DMS 273 (cell line): ENCODE measurements at regions not wholly inside any gene's neighbourhood (a gene's known extent, or its start where the extent isn't known, plus 50 kb on each side); places are given as distances from the start of the nearest gene placed in this dataset.
"Not testable (repeated sequence)": the region's sequence is repeated elsewhere in the genome, so short reads cannot be mapped to it uniquely, and the experiment has no call there.

Experiments
- DNase-seq: peaks from one replicate; lab custom pipeline; 2025; ENCODE audit not compliant: unreplicated experiment; lab: John Stamatoyannopoulos, UW

DNA sequence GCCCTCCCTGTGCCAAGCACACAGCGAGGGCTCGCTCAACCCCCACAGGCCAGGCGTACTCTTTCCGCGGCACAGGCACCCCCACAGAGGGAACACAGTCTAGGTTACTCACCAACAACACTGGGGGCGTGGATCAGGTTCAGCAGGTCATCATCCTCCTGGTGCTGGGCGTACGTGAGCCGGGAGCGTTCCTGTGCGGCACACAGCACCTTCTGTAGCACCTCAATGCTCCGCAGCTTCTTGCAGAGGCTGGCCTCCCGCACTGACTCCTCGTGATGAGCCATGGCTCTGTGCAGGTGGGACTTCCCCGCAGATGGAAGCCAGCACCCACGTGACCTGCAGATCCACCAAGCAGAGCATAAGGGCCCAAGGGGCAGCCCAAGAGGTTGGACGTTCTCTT, 296.8 kb downstream of the GOLGA6L6 start:
- not testable (repeated sequence) for DNase-seq

DNA sequence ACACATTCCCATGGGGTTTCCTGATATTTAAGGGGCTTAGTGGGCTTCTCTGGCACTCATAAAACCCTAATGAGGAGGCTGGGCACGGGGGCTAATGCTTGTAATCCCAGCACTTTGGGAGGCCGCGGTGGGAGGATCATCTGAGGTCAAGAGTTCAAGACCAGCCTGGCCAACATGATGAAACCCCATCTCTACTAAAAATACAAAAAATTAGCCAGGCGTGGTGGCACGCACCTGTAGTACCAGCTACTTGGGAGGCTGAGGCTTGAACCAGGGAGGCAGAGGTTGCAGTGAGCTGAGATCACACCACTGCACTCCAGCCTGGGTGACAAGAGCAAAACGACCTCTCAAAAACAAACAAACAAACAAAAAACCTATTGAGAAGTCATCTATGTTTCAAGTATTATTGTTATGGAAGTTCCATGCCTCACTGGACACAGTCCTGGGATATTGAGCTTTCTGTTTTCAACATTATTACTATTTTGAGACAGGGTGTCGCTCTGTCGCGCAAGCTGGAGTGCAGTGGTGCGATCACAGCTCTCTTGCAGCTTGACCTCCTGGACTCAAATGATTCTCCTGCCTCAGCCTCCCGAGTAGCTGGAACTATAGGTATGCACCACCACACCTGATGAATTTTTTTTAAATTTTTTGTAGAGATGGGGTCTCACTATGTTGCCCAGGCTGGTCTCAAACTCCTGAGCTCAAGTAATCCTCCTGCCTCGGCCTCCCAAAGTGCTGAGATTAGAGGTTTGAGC, 297.9 kb downstream of the GOLGA6L6 start:
- not testable (repeated sequence) for DNase-seq

DNA sequence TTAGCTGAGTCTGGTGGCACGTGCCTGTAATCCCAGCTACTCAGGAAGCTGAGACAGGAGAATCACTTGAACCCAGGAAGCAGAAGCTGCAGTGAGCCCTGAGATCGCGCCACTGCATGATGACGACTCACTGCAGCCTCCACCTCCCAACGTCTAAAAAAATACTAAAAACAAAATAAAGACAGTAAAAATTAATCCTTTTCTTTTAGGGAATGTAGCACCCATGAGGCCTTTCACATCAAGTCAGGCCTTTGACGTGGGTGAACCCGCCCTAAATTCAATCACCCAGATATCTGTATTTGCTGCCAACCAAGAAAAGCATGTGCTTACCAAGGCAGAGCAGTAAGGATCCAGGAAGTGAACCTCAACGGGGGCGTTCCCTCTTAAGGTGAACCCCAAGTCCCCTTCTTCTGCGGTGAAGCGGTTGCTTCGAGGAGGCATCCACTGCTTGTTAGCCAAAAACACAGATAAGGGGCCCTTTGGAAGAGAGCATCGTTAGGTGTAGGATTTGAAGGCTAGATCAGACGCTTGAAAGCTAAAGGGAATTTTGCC, 301.2 kb downstream of the GOLGA6L6 start:
- not testable (repeated sequence) for DNase-seq

DNA sequence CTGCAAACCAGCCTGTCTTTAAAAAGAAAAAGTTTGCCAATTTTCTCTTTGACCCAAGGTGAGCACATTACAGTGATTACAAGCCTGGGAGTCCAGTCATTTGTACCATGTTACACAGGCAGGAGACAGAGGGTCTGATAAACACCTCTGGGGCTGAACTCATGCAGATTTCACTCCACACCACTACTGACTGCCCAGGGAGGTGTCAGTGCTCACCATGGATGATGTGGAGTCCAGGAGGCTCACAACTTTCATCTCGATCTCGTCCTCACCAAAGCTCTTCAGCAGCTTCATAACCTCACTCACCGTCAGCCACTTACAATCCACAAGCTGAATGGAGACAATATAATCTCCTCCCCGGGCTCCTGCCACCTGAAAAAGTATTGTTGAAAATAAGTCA, 302.4 kb downstream of the GOLGA6L6 start:
- DNase-seq, result not testable (repeated sequence)

DNA sequence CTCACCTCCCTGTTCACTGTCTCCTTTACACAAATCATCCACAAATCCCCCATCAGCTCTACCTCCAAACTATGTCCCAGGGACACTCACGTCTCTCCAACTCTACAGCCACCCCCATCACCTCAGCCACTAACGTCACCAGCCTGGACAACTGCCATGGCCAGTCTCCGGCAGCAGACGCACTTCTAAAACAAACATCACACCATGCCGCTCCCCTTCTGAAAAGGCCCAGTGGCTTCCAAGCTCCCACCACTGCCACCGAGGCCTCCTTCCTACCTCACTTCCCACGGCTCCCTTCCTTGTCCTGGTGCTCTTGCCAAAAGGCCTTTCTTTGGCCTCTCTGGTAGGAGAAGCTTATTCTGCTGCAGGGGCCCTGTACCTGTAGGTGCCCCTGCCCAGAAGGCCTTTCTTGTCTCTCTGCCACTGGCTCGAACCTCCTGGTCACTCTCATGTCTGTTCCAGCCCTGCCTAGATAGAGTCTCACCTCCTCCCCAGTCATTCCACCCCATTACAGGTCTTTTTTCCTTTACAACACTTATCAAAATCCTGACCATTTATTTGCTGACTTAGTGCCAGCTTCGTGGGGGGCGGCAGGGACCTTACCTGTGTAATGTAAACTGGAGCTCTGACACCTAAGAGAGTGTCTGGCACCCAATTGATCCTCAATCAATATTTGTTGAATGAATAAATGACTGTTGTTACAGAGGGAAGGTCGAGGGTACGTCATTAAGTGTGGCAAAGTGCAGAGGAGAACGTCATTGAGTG, 304.2 kb downstream of the GOLGA6L6 start:
- not testable (repeated sequence) for DNase-seq

DNA sequence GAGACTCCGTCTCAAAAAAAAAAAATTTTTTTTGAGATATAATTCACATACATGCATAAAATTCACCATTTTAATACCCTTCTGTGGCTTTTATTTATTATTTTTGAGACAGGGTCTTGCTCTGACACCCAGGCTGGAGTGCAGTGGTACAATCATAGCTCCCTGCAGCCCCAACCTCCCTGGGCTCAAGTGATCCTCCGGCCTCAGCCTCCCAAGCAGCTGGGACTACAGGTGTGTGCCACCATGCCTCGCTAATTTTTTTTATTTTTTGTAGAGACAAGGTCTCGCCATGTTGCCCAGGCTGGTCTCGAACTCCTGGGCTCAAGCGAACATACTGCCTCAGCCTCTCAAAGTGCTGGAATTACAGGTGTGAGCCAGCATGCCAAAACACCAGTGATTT, 305.9 kb downstream of the GOLGA6L6 start:
- not testable (repeated sequence) for DNase-seq

DNA sequence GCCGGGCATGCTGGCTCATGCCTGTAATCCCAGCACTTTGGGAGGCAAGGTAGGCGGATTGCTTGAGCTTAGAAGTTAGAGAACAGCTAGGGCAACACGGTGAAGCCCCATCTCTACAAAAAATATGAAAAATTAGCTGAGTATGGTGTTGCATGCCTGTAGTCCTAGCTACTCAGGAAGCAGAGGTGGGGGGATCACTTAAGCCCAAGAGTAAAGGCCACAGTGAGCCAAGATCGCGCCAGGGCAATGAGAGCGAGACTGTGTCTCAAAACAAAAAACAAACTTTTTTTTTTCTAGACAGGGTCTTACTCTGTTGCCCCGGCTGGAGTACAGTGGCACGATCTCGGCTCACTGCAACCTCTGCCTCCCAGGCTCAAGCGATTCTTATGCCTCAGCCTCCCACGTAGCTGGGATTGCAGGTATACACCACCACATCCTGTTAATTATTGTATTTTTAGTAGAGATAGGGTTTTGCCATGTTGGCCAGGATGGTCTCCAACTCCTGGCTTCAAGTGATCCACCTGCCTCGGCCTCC, 307.5 kb downstream of the GOLGA6L6 start:
- not testable (repeated sequence) for DNase-seq

DNA sequence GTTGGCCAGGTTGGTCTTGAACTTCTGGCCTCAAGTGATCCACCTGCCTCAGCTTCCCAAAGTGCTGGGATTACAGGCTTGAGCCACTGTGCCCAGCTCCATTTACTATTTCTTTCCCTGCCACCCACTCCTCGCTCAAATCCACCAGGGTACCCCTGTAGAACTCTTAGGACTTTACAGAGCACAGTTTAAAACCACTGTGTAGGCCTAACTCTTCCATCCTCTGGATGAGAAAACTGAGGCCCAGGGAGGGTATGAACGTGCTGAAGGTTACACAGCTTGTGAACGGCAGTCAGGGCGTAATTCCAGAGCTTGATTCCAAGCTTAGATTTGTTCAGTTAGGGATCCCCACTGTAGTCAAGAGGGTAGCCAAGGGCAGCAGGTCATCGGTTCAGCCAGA, 309.1 kb downstream of the GOLGA6L6 start:
- not testable (repeated sequence) for DNase-seq

DNA sequence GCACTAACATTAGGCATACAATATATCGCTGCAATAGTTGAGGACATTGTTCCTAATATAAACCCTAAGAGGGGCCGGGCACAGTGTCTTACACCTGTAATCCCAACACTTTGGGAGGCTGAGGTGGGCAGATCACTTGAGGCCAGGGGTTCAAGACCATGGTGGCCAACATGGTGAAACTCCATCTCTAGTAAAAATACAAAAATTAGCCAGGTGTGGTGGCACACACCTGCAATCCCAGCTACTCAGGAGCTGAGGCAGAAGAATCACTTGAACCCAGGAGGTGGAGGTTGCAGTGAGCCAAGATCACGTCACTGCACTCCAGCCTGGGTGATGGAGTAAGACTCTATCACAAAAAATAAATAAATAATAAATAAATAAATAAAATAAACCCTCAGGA, 310.9 kb downstream of the GOLGA6L6 start:
- not testable (repeated sequence) for DNase-seq

DNA sequence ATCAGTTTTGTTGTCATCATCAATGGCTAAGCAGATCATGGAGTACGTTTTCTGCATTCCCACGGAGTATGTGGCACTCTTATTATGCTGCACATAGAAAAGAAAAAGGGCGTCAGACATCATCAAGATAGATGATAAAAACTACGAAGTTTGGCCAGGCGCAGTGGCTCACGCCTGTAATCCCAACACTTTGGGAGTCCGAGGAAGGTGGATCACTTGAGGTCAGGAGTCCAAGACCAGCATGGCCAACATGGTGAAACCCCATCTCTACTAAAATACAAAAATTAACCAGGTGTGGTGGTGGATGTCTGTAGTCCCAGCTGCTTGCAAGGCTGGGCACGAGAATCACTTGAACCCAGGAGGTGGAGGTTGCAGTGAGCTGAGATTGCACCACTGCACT, 312.8 kb downstream of the GOLGA6L6 start:
- DNase-seq, result not testable (repeated sequence)

DNA sequence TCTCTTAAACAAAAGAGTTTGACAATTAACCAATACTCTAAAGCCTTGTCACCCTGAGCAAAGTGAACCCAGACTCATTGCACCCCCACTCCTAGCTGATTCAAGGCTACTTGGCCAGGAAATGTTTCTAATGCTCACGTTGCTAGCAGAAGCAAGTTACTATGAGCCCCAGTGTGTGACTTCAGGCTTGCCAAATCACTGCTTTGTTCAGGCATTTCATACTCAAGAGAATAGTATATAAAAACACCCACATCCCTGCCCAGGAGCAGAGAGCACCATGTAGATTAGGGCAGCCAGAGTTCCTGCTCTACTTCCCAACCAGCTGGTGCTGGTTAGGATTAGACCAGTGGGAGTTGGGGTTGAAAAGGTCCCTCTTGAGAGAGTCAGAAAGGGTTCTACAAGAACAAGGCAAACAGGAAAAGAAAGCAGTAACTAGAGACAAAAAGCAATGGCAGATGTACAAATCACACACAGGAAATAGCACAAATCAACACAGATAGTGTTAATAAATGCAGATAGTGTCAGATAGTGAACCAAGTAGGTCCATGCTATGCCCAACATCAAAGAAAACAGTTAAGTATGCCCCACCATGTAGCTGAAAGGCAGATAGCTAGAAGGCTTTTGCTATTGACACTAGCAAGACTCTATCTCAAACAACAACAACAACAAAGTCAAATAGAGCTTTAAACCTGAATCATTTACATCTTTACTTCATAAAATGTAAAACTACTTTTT, 314.3 kb downstream of the GOLGA6L6 start:
- DNase-seq, result not testable (repeated sequence)

DNA sequence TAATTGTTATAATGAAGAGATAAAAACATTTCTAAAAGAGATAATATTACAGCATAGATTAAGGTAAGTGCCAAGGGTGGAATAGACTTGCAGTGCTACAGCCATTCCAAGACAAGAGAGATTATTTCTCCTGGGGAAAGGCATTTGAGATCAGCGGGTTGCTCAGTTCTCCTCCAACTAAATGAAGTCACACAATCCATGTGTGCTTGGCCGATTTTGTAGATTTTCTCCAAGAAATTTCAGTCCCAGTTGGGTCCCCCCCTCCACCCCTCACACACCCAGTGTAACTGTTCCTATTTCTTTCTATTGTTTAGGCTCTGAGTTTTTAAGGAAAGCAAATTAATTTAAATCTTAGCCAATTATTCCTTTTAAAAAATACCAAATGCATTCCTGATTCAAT, 315.1 kb downstream of the GOLGA6L6 start:
- DNase-seq, result not testable (repeated sequence)

DNA sequence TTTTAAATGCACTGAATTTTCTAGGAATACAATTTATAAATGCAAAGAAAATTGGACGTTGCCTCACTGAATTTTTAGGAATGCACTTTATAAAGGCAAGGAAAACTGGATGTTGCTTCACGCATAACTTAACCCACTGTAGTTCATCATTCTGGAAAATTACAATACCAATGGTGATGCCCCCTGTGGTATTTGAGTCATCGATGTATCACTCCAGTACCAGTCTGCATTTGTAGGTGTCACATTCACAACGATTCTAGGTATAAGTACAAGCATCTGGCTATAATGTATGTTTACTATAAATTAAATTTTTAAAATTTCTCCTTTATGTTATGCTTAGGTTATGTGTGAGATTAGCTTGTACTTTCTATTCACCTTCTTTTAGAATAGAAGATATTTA, 320.5 kb downstream of the GOLGA6L6 start:
- DNase-seq, result not testable (repeated sequence)

DNA sequence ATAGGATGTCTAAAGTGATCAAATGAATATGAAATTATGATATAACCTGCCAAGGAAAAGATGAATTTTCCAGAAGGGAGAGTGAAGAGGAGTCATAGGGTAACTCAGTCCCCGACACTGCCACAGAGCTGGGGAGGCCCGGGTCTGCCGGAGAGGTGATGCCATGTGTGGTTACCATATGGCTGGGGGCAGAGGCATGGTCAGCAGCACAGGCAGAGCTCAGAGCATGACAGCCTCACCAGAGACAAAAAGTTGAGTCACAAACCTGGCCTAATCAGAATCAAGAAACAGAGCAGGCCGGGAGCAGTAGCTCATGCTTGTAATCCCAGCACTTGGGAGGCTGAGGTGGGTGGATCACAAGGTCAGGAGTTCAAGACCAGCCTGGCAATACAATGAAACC, 322.4 kb downstream of the GOLGA6L6 start:
- DNase-seq, result not testable (repeated sequence)

DNA sequence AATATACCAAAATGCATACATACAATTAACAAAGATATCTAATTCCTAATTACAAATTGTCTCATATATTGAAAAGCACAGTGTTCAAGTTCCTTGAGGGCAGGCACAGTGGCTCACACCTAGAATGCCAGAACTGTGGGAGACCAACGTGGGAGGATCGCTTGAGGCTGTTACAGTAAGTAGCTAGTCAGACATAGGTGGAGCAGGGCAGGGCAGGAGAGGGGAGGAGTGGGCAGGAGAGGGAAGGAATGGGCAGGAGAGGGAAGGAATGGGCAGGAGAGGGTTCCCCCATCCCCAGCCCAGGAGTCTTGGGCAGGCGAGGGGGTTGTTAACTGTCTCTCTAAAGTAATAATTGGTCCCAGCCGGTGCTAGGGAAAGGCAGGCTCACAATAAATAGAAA, 325.9 kb downstream of the GOLGA6L6 start:
- not testable (repeated sequence) for DNase-seq

DNA sequence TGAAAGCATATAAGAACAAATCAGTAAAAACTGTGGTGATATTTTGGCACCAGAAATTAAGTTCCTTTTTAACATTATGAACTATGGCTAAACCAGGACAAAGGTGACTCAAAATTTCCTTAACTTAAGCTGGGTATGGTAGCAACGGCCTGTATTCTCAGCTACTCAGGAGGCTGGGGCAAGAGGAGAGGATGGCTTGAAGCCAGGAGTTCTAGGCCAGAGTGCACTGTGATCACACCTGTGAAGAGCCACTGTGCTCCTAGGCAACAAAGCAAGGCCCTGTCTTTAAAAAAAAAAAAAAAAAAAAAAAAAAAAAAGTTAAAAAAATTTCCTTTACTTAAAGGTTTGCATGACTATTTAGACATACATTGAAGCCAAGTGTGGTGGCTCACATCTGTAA, 327.5 kb downstream of the GOLGA6L6 start:
- not testable (repeated sequence) for DNase-seq

DNA sequence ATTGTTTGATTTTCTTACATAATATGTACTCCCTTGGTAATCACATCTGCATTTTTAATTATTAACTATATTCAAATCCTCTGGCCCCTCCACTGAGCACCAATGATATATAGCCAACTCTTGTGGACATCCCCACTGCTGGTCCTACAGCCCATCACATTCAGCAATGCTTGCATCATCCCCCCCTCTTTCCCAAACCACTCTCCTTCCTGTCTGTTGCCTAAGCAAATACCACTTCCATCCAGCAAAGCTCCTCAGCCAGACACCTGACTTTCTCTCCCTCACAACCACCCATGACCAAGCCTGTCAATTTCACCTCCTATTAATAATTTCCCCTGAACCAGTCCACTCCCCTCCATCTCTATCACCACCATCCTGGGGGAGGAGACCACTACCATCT, 330.1 kb downstream of the GOLGA6L6 start:
- DNase-seq, result not testable (repeated sequence)

DNA sequence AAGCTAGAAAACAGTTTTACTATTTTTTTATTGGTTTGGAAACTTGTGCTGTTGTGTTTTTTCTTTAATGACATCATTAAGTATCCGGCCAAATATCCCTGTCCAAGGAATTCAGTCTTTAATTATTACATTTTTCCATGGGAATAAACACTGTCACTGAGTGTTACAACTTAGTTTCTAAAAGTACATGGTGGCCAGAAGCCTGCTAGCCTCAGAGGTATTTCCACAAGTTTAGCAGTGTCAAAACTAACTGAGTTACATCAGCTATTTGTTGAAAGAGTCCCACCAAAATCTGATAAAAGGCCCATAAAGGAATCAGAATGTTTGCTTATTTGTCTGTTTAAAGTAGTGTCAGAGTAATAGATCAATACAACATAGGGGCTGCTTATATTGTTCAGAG, 331.6 kb downstream of the GOLGA6L6 start:
- not testable (repeated sequence) for DNase-seq

DNA sequence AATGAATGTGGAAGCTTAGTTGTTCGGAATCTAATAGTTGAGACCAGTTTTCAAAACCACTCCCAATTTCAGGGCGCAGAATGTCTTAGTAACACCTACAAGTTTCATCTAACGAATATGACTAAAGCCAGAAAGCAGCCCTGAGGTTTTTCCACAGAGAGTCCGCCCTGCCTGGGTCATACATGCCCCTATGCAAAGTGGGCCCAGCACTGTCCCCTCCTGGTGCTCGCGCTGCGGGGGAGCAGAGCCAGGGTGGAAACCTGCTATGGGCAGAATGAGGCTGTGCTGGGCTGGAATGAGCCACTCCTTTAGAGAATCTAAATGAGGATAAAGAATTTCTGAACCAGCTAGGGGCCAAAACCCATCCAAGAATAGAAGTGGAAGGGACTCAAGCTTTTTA, 334.0 kb downstream of the GOLGA6L6 start:
- DNase-seq, result not testable (repeated sequence)

DNA sequence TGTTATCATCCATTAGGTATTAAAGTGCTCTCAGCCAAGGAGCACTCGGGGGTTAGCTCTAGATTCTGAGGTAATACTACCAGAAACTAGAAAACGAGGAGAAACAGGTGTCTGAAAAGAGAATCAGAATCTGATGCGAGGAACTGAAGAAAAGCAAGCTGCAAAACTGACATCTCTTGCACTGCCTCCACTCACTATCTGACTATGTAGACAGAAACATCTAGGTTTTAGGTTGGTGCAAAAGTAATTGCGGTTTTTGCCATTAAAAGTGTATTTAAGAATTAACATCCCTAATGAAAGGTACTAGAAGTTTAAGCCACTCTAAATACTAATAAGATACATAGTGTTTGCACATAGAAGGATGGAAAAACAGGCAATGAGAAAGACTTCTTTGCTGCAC, 334.4 kb downstream of the GOLGA6L6 start:
- not testable (repeated sequence) for DNase-seq
